SW480 (cell line): ENCODE measurements at regions not wholly inside any gene's neighbourhood (a gene's known extent, or its start where the extent isn't known, plus 50 kb on each side); places are given as distances from the start of the nearest gene placed in this dataset.

ENCODE experiments used
- DNase-seq: peaks from one replicate; pipeline ENCODE4 v3.0.0-alpha.2; 2016; ENCODE audit warnings: low spot score

- DNase-seq = no peak
Observed at GRCh38 chr6:92380803-92381601, 1038.4 kb downstream of the EPHA7 start.

GRCh38 chr6:92377137-92377536 is 1042.2 kb downstream of the EPHA7 start:
- no peak for DNase-seq

- DNase-seq = no peak
Observed at GRCh38 chr6:92376691-92377090, 1042.7 kb downstream of the EPHA7 start.

- DNase-seq = no peak
Observed at GRCh38 chr6:92371211-92372208, 1047.8 kb downstream of the EPHA7 start.

GRCh38 chr6:92369309-92369708 is 1050.0 kb downstream of the EPHA7 start:
- DNase-seq = no peak

GRCh38 chr6:92364948-92365541 is 1054.3 kb downstream of the EPHA7 start:
- DNase-seq = no peak

GRCh38 chr6:92363111-92363510 is 1056.2 kb downstream of the EPHA7 start:
- DNase-seq = no peak

- no peak for DNase-seq
Observed at GRCh38 chr6:92362404-92362803, 1057.0 kb downstream of the EPHA7 start.

GRCh38 chr6:92361990-92362389 is 1057.4 kb downstream of the EPHA7 start:
- DNase-seq = no peak

GRCh38 chr6:92354270-92354829 is 1065.0 kb downstream of the EPHA7 start:
- no peak for DNase-seq

- no peak for DNase-seq
Observed at GRCh38 chr6:92352130-92352529, 1067.2 kb downstream of the EPHA7 start.

GRCh38 chr6:92341201-92341600 is 1078.2 kb downstream of the EPHA7 start:
- no peak for DNase-seq

- no peak for DNase-seq
Observed at GRCh38 chr6:92339936-92340640, 1079.3 kb downstream of the EPHA7 start.

GRCh38 chr6:92337571-92337970 is 1081.8 kb downstream of the EPHA7 start:
- DNase-seq = no peak

GRCh38 chr6:92329208-92329847 is 1090.0 kb downstream of the EPHA7 start:
- DNase-seq = no peak

- DNase-seq = no peak
Observed at GRCh38 chr6:92315312-92315711, 1104.0 kb downstream of the EPHA7 start.

- DNase-seq = no peak
Observed at GRCh38 chr6:92297101-92297500, 1122.3 kb downstream of the EPHA7 start.

GRCh38 chr6:92292067-92292466 is 1127.3 kb downstream of the EPHA7 start:
- no peak for DNase-seq

GRCh38 chr6:92289831-92290230 is 1129.5 kb downstream of the EPHA7 start:
- DNase-seq = no peak

- no peak for DNase-seq
Observed at GRCh38 chr6:92281571-92282076, 1137.7 kb downstream of the EPHA7 start.

GRCh38 chr6:92275150-92275549 is 1144.2 kb downstream of the EPHA7 start:
- no peak for DNase-seq
